ENCODE measurements at regions not wholly inside any gene's neighbourhood (a gene's known extent, or its start where the extent isn't known, plus 50 kb on each side); places are given as distances from the start of the nearest gene placed in this dataset.

DNA sequence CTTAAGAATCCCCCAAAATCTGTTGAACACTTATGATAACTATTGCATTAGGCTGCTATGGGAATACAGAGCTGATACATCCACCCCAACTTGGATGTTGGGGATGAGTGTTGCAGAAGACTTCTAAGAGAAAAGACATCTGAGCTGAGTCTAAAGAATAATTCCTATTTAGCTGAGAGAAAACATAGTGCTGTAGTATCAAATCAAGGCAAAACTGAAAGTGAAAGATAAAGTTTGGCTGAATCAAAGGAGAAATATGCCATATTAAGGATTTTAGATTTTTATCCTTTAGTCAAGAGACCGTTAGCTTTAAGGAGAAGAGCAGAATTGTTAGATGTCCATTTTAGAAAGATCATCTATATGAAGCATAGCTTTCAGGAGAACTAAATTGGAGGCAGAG, 726.9 kb upstream of the PTBP2 start:
- DNase-seq (ENCODE audit: low spot score) = no peak

DNA sequence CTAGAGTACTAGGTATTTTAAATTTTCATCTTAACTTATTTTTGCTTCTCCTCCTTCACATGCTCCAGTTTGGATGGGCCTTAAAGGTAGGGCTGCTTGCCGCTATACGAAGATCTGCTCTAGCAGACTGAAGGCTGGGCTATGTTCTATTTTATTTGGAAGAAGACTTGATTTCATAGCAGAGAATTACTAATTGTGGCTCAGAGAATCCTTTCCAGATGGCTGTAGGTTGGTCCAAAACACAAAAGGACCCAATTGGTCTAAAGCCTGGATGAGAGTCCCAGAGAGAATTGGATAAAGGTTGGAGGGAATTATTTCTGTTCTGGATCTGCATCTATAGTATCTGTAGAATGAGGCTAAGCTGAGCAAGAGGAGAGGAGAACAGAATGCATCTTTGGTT, 719.4 kb upstream of the PTBP2 start:
- no peak for DNase-seq (ENCODE audit: low spot score)

DNA sequence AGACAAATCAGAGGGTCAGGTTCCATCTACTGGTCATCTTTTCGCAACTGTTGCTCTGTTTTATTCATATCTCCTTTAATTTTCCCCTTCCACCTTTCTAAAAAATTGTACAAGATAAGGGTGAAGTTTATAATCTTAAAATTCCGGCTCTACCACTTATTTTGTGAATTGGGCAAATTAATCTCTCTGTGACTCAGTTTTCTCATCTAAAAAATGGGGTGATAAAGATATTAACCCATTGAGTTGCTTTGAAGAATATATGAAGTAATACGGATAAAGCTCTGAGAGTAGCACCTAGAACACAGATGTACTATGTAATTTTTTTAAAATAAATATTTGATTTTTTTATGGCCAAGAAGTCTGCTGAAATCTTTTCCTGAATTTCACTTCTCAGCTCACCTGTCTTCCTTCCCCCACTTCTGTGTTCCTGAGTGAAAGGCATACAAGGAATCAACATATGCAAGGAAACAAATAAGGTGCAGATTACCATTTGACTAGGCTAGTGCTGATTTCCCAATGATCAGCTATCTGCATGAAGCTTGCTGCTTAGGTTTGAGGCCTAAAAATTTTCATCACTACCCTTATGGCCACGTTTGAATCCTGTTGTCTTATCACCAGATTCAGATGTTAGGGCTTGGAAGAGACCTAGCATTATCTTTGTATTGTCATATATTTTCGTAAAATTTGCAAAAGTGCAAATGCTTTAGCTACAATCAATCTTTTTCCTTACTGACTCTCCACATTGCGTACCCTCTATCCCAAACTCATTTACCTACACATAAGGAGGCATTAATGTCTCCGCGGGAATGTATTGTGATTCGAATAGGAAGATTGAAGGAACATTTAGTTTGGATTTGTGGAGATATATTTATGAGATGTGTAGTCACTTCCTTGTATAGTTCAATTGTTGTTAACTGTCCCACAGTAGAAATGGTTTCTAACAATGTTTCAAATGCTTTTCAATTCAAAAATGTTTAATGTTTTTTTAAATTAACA, 718.3 kb upstream of the PTBP2 start:
- DNase-seq (ENCODE audit: low spot score) = no peak

DNA sequence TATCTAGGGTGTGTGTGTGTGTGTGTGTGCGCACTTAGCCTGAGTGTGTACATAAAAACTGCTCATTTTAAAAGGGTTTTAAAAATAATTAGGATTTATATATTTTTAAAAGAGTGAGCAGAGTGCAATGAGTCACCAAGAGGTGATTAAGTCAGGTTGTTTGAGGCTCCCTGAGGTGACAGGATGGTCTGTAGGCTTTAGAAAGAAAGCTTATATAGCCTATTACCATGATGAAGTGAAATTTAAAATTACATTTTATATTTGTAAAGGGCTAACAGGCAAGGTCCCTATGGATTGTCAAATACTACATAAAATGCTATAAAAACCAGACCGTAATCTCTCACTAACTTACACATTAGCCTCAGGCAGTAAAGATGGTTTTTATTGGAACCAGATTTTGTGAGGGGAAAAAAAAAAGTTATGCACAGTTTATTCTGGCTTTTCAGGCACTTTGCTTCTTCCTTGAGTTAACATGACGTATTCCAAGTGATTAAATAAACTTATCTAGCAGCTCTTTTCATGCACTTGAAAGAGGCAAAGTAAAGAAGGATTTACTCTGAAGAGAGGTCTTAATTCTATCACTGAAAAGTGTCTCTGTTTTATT, 711.7 kb upstream of the PTBP2 start:
- no peak for DNase-seq (ENCODE audit: low spot score)

DNA sequence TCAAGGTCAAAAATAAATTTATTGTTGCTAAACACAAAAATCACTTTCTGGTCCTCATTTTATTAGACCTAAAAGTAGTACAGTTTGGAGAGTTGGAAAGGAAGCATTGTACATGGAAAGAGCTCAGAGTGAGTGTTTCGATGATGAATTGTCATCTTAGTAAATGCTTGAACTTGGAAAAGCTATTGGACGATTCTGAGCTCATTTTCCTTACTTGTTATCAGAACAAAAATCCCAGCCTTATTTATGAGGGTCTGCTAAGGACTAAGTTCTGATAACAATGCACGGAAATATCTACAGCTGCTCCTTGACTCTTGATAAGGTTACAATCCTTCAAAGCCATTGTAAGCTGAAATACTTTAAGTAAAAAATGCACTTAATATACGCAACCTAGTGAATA, 710.0 kb upstream of the PTBP2 start:
- no peak for DNase-seq (ENCODE audit: low spot score)

DNA sequence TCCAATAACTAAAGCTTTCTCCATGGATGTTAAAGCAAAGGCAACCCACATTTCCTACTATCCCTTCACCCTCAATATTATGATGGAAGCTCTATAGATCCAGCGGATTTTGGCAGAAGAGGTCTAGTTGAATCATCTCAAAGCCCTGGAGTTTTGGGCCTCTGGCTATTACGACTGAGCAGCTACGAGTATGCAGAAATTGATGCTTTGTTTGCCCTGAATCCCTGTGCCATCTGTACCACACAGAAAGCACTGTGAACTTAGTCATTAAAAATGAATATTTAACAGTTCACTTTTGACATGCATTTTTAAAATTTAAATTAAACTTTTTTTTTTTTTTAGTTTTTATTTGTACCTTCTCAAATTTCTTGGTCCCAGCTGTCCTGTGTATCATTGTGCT, 705.4 kb upstream of the PTBP2 start:
- DNase-seq (ENCODE audit: low spot score) = no peak

DNA sequence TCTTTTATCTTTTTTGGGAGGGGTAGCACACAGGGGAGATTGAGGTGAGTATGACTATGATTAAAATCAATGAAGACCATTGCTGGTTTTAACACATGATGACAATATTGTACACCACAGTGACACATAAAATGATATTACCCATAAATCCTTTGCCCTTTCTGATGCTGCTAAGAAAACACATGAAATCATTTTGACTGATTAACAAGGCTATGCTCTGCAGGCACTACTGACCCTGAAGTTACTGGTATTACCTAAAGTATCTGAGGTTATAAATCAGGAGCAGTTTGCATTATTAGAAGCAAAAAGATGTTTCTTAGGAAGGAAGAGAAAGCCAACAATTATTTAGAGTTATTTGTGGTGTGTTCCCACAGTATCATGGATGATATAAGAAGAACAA, 701.2 kb upstream of the PTBP2 start:
- no peak for DNase-seq (ENCODE audit: low spot score)

DNA sequence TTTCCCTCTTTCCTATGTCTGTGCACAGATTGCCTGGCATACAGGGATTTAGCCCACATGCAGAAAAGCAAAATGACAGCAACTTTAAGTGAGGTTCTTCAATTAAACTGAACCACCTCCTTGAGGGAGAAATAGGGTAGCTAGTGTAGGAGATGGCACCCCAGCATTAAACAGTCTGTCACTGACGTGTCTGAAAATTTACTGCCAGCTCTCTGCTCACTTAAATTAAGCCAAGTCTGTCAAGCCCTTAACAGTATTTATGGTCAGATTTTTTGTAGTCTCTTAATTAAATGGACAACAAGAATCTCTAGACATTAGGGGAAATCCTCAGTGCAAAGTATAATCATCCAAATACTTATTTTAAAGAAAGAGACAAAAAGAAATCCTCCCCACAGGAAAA, 696.5 kb upstream of the PTBP2 start:
- DNase-seq (ENCODE audit: low spot score) = no peak

DNA sequence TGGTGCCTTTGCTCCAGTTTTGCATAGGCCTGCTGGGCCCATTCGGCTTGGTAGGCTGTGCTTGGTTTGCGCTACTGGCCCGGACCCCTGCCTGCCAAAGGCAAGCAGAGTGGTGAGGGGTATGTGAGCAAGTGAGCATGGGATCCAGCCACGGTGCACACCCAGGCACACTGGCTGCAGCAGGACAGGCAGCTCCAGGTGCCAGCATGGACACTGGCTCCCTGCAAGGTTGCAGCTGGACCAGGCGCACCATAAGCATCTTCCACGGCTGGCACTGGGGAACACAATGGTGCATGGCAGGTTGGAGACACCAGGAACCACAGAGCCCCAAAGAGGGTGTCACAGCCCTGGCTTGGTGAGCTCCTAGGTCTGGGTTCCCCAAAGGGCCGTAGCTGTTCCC, 693.5 kb upstream of the PTBP2 start:
- DNase-seq (ENCODE audit: low spot score) = no peak

DNA sequence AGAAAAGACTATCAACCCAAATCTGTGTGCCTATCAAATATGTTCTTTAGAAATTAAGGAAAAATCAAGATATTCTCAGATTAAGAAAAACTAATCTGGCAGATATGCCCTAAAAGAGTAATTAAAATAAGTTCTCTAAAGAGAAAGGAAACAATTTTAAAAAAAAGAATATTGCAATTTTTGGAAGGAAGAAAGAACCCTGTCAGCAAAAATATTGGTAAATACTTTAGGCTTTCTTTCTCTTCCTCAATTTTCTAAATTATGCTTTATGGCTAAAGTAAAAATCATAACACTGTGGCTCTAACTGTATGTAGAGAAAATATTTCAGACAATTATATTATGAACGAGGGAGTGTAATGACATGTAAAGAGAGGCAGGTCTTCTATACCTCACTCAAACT, 691.3 kb upstream of the PTBP2 start:
- DNase-seq (ENCODE audit: low spot score) = no peak

DNA sequence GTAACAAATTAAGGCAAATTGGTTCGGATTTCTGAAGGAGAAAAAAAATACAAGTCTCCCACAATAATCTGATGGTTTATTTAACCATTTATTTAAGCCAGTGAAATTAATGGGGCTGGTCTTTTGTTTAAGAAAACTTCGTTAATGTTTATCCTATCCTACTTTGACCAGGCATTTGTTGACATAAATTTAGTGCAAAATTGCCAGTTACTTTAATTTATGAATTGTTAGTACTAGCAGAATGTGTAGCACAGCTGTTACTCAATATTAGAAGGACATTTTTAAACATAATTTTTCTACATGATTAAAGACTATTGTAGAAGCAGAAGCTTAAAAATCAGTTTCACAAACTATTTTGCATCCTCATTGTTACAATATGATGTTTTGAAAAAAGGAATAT, 687.6 kb upstream of the PTBP2 start:
- no peak for DNase-seq (ENCODE audit: low spot score)

DNA sequence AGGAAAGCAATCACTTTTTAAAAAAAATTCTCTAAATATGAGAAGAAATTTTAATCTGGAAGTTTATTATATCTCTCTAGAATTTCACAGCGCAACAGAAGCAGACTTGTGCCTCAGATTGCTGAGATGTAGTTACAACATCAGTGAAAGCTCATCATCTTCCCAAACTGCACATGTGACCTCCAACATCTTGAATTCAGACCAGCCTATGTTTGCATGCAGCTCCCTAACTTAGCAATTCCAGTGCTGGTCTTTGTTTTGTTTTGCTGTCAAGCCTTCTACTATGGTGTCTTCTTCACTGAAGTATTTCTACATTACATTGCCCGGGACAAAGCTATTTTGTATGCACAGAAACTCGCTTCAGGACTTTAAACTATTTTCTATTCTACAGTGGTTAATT, 684.8 kb upstream of the PTBP2 start:
- no peak for DNase-seq (ENCODE audit: low spot score)

DNA sequence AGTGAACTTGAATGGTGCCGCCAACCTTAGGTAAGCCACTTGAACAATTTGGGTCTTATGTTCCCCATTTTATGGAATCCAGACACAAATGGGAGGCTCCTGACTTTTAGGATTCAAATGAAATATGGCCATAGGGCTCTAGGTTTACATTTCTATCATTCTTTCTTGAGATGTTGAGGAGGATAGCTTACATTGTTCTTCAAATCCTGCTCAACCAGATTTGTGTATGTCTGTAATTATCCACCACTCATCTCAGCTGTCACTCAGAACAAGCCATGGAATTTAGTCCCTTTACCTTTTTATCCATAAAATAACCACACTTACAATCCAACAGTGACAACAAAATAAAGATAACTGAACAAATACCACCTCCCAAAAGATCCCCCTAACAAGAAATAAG, 682.9 kb upstream of the PTBP2 start:
- no peak for DNase-seq (ENCODE audit: low spot score)

DNA sequence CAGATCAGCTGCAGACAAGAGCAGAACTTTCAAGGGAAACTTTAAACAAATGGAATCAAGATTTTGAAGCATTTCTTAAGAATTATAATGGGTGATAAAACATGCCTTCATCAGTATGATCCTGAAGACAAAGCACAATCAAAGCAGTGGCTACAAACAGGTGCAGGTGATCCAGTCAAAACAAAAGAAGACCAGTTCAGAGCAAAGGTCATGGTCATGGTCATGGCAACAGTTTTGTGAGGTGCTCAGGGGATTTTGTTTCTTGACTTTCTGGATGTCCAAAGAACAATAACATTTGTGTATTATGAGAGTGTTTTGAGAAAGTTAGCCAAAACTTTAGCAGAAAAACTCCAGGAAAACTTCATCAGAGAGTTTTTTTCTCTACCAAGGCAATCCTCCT, 681.7 kb upstream of the PTBP2 start:
- DNase-seq (ENCODE audit: low spot score) = no peak

DNA sequence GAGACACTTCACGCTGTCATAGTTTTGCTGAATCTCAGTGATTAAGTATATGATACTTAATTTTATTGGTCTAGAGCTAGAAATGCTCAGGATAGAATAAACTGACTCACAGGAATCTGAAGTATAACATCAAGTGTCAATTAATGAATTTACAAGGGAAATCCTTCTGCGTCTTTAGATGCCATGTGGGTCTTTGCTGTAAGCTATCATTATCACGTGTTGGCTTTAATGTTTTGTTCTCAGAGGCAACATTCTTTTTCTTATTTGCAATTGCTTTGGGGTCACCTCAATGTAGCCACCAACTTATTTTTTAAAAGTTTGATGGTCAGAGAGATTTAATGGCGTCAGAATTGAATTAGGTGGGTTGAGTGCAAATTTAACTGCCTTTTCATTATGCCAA, 680.1 kb upstream of the PTBP2 start:
- DNase-seq (ENCODE audit: low spot score) = no peak

DNA sequence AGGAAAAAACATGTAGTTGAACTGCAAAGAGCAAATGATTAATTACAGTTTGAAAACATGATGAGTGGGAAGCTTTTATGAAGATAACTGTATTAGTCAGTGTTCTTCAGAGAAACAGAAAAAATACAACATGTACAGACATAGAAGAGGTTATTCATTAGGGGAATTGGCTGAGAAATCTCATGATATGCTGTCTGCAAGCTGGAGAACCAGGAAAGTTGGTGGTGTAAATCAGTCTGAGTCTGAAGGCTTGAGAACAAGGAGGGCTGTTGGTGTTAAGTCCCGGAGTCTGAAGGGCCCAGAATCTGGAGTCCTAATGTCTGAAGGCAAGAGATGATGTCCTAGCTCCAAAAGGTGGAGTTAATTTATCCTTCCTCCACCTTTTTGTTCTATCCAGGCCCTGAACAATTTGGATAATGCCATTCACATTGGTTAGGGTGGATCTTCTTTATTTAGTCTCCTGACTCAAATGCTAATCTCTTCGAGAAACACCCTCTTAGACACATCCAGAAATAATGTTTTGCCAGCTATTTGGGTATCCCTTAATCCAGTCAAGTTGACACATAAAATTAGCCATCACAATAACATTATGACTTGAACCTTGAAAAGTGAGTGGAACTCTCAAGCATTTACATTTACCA, 672.9 kb upstream of the PTBP2 start:
- no peak for DNase-seq (ENCODE audit: low spot score)

DNA sequence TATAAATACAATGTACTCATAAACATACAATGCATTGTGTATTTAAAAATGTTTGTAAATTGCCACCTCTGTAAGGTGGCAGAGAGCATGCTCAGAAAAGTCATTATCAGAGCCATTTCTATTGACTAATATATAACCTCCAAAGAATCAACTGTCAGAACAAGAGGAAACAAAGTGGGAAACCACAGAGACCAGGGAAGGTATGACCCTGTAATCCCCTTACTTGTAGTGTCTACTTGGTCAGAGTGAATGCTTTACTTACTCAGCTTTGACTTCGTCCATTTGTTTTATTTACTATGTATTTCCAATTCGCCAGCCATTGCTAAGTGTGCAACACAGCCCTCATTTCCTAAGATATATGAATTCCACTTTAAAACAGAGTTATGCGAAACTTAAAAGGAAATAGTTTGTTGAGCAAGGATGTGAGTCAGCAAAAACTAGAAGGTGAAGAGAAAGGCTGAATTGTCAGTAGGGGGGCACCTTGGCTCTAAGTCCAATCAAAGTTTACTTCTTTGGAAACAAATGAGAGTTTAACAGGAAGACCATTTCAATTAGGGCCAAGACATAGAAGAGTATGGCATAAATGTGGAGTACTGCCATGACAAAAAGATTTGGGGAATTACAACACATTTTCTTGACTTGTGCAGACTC, 671.7 kb upstream of the PTBP2 start:
- no peak for DNase-seq (ENCODE audit: low spot score)

DNA sequence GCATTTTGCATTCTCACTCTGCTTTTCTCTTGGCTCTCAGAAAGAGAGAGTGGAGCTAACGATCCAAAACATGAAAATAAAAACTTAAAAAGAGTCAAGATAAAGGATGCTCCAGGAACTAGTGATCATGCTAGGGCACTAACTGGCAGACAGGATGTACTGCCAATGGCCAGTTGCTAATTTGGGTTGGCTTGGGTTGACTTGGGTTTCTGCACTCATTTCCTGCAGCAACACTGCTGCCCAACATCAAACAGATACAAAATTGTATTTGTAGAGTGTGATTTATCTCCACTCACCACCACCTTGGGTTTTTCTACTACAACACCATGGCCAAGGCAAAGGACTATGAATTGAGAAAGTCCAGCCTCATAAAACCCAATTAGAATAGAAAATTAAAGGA, 662.3 kb upstream of the PTBP2 start:
- no peak for DNase-seq (ENCODE audit: low spot score)

DNA sequence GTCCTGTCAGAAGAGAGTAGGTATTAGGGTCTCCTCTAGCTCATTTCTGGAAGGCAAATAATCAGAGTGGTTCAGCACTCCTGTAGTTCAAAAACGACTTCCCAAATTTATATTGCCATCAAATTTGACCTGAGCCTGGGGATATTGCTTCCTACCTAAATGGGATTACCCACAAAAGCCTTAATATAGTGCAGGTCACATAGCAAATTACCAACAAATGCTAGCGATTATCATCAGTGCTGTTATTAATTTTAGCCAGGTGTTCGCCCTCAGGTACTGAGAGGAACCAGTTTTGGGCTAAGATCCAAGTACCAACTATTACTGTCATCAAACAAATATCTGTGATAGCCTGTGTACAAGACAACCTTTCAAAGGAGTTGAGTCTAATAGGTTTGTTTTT, 661.8 kb upstream of the PTBP2 start:
- DNase-seq (ENCODE audit: low spot score) = no peak

DNA sequence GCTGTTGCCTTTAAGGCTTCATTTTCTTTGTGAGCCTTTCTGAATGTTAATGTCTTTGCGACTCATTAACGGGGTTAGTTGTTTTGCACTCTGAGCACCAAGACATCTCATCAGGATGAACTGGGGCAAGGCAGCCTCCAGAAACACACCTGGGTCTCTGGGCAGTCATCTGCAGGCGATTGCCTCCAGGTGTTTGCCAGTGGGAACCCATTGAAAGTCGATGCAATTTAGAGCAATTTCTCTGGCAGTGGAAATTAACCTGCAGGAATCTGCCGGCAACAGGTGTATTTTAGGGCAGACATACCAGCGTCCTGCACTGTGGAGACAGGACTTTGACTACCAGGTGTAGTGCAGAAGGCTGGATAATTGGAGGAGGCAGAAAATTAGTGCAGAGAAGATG, 661.0 kb upstream of the PTBP2 start:
- no peak for DNase-seq (ENCODE audit: low spot score)

DNA sequence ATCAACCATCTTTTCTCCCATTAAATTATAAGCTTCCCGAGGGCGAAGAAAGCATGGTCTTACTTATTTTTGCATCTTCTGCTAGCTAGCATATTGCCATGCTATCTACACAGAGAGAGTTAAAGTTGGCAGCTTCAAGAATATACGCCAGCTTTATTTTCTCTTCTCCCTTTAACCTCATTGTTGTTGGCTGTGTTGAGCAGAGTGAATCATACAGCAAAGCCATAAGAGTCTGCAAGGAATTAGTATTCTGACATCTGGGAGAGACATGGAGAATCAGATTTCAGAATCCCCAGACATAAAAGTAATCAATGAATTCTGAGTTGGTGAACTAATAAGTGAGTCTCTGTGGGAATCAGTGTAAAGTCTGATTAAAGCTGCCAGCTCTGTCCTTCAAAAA, 649.6 kb upstream of the PTBP2 start:
- no peak for DNase-seq (ENCODE audit: low spot score)

DNA sequence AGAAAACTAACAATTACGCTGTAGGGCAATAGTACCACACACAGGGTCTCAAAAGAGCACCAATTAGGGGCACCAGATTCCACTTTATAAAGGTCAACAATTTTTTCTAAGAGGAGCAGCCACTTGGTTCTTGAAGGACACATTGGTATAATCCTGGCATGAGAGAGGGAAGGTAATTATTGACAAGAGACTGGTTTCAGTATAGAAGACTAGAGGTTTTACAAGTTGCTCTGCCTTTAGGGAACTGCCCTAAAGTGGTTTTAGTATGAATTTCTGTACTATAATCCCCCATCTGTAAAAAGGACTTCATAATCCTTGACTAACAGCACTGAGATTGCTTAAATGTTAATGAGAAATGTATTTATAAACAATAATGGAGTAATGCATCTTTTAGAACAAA, 648.5 kb upstream of the PTBP2 start:
- no peak for DNase-seq (ENCODE audit: low spot score)

DNA sequence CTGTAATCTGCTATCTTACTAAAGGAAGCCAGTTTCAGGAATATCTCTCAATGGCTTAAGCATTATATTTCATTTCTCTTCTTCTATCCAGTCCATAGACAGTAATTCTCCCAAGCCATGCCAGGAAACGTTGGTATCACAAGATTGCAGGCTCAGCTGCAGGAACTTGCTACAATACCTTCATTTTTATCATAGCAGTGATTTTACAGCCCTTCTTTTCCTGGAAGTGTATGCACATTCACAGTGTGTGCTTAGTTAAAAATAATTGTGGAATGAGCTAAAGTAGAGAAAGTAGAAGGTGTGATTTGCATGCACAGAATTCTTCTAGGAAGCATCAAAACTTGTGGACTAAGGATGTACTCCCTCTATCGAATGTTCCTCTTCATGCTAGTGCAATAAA, 647.2 kb upstream of the PTBP2 start:
- no peak for DNase-seq (ENCODE audit: low spot score)

All from A172 (cell line).